NCI-H526 treated with DMSO at 0.1 percent for 48 hours (cell line): ENCODE measurements at regions not wholly inside any gene's neighbourhood (a gene's known extent, or its start where the extent isn't known, plus 50 kb on each side); places are given as distances from the start of the nearest gene placed in this dataset.

Experiments
- DNase-seq: peaks from one replicate; lab custom pipeline; 2025; lab: John Stamatoyannopoulos, UW

DNA sequence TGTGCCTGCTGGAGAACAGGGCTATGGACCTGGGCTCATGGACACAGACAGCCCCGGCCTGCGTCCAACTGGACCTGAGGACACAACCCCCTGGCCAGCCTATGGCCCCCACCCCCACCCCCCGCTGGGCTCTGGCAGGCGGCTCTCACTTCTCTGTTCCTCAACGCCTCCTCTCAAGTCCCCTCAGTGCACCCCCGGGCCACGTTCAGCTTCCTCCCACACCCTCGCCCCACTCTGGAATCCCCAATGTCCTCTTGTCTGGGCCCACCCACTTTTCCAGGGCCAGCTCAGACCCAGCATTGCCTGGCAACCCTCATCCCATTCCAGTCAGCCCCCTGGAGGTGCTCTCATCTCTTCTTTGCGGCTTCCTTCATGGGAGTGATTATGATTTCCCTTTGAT lies 130.2 kb upstream of the SPACA7 start:
- DNase-seq = no peak

DNA sequence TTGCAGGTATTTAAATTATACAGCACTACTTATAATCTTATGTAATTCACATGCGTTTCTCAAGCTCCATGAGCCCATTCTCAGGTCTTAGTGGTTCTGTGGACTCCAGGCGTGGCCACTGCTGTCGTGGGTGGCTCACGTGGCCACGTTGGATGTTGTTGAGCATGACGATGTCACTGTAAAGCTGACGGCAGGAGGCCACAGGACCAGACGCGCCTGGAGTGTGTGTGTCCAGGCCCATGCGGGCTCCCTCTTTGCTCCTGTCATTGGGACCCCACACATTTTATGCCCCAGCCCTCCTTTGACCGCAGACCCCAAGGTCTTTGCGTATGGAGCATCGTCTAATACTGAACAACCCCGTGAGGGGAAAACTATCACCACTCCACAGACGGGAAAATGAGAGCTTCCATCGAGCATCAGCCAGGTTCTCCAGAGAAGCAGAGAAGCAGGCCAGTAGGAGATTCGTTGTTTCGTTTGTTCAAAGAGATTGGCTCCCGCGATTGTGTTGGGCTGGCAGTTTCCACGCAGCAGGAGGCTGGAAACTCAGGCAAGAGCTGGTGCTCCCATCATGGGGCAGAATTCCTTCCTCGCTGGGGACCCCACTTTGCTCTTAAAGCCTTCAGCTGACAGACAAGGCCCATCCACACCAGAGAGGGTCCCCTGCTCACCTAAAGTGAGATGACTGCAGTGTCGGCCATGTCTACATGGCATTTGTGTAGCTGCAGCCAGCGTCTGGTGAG lies 129.3 kb upstream of the SPACA7 start:
- DNase-seq = no peak

DNA sequence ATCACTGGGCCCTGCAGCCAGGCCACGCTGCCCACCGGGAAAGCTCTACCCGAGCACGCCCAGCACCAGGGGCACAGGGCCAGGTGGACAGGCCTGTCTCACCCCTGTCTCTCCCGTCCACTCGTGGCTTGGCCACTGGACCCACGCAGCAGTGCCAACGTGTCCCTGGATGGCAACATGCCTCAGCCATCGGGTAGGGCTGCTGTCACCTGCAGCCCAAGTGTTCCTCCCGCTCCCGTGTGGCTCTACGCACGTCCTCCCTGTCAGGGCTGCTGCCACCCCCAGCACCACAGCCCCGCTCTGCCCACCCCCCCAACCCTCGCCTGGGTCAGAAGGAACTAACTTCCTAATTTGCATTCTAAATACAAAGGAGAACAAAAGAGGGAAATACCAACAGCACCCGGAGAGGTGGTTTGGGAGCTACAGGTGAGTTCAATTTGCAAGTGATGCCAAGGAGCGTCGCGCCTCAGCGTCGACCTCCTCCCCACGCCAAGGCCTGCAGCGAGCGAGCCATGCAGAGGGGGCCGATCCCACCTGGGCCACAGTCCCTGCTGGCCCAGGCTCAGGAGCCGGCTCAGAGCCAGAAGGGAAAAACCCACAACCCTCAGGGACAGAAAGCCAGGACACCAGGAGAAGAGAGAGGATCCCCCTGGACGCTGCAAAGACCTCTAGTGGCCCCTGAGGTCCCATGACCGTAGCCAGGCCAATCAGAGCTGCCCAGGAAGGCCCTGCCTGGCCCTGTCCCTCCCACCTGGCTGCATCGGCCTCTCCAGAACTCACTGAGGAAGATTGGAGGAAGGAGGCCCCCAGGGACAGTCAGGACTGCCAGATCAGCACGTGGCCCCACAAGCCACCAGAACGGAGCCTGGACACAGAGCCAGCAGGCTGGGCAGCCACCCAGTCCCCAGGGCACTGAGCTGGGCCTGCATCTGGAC lies 128.4 kb upstream of the SPACA7 start:
- peak; percentile 13 for DNase-seq

DNA sequence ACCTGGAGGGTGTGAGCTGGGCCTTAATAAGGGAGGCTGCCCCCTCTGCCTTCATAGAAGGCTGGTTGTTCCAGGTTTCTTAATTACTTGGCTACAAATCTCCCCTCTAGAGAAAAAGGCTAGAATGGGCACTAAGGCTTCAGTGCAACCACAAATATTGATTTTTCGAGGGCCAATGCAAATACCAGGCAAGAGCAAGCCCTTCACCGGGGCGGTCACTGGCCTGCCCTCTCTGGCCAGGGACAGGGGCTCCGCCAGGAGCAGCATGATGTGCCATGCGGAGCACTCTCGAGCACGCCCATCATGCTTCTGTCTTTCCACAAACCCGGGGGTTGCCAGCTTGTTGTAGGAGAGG lies 127.8 kb upstream of the SPACA7 start:
- DNase-seq = no peak

DNA sequence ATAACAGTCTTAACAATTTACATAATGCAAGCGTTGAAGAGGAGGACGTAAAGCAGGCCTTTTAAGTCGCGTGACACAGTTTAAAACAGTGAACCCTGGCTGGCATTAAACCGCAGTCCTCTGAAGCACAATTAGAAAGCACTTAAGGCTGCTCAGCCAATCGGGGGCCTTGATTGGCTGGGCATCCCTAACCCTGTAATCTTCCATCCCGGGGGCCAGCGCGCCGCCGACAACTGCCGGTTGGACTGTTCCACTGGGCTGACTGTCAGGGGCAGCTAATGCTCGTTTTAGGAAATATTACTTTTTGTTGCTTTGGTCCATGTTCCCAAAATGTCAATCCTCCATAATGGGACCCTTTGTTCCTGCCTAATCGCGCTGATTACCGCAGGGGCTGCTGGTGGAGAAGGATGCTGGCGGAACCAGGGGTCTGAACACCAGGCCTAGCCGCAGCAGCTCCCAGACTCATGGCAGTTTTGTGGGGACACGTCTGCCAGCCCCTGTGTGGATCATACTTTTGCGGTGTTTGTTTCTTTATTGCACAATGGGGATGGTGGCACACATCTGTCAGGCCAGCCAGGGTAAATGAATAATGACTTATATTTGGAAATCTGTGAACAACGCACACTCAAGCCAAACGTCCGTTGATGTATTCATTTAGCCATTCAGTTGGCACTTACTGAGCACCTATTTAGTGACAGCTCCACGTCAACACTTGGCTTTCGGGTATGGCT lies 127.1 kb upstream of the SPACA7 start:
- DNase-seq = no peak

DNA sequence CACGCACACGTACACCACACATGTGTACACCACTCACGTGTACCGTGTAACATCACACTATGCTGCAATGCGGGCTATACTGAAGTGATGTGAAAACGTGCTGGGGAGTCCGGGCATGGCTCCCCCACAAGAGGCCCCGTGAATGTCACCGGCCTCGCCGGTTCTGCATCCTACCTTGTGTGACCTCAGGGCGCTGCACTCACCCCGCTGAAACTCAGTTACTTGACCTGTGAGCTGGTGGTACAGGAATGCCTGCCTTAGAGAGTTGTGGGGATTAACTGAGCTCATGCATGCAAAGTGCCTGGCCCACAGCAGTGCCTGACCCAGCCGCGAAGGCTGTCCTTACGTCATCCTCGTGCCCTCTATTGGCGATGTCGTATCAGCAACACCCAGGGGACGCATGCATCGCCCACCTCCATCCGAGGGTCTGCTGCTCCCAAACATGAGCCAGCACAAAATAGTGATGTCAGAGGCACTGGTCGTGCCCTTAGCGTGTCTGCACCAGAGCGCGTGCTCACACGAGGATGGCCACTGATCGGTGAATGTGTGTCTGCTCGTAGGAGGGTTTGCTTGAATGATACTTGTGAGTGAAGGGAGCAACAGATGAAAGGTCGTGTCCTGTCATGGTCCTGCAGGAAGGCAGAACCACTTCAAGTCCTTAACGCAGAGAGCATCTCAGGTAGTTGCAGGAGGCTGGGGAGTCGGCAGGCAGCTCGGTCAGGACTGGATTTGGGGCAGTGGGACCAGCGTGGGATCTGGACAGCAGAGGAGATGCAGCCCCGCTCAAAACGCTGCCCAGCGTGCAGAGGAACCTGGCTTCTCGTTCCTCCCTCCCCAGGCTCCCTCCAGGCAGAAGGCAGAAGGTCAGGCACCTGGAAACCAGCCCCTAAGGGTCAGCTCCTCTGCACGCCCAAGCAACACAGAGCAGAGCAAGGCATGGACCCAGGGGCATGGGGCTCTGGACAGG lies 126.2 kb upstream of the SPACA7 start:
- DNase-seq = no peak

DNA sequence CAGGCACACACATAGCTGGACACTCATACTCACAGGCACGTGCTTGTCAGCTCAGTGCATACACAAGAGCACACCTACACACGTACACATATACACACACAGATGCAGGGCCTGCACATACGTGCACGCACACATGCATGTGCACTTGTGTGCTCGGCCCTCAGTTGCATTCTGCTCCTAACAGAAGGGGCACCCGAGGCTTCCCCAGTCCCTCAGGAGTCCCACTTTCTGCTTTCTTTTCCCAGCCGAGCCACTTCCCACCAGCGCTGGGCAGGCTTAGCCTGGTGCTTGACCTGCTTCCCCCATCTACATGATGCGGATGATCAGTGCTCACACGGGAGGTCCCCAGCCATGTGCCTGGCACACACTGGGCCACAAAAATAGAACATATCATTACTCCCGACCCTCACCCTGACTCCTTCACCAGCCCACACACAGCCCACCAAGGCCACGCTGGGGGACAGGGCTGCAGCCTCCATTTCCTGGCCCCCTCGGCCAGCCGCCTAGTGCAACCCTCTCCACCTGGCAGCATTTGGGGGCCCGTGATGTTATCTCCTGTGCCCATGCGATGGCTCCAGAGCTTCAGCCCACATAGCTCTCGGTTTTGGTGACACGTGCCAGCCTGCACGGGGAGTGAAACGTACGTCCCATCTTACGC lies 125.2 kb upstream of the SPACA7 start:
- DNase-seq = no peak

DNA sequence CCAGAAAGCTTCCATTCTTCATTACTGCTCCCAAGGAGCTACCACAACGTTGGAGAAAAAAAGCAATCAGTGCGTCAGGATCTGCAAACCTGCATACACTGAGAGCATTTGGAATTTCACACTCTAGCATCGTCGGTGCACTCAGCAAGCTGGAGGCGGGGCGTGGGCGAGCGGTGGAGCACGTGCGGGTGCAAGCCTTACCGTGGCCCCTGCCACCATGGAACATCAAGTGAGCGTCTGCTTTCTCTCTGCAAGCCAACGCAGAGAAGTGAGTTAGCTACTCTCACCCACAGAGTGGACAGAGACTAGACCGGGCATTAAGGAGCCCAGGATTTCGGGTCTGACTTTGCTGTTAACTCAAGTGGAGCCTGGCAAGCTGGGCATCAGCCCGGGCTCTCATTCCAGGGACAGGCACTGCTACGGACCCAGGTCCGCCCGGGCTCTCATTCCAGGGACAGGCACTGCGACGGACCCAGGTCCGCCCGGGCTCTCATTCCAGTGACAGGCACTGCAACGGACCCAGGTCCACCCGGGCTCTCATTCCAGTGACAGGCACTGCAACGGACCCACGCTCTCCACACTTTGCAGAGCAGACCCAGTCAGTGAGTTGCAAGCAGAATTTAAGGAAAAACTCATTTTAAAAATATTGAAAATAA lies 124.1 kb upstream of the SPACA7 start:
- no peak for DNase-seq

DNA sequence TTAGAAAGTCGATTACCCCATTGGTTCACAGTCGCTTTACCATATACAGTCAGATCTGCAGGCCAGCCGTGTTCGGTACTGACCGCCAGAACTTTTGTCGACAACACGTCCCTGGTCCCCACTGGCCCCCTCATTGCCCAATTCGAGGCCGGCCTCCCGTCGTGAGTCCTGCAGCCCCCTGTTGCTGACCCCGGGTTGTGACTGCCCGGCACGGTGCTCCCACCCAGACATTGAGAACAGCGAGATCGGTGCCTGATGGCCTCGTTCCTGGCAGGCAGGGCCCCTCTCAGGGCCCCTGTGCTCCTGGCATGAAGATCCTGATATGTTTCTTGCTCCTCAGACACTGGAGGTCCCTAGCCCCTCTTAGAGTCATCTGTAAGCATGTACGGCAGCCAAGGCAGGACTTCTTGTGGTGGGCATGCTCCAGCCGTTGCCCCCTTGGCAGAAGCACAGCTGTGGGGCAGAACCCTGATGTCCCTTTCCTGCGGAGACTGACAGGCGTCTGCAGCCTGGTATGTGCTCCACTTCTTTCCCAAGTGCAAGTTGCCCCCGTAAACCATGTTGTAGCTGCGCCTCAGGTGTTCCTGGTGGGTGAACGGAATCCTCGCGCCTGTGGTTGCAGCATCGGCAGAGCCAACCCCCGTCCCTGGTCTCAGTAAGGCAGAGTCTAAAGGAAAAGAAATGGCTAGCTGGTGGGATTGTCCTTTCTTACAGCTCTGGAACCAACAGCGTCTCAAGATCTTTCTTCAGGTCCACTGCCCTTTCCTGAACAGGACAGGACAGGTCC lies 123.2 kb upstream of the SPACA7 start:
- no peak for DNase-seq

DNA sequence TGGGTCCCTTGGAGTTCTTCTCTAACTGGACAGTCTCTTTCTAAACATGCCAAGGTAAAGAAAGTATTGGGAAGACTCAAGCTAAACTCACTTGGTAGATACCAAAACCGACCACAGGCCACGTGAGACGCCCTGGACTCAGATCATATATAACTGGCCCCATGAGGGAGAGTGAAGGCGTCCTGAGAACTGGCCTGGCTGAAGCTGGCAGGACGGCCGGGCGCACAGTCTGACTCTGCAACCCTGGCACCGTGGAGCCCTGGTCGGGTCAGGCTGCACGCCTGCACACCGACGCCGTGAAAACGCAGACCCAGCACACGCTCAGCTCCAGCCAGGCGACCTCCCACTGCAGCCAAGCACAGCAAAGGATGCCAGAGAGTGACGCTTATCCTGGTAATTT lies 122.5 kb upstream of the SPACA7 start:
- no peak for DNase-seq

DNA sequence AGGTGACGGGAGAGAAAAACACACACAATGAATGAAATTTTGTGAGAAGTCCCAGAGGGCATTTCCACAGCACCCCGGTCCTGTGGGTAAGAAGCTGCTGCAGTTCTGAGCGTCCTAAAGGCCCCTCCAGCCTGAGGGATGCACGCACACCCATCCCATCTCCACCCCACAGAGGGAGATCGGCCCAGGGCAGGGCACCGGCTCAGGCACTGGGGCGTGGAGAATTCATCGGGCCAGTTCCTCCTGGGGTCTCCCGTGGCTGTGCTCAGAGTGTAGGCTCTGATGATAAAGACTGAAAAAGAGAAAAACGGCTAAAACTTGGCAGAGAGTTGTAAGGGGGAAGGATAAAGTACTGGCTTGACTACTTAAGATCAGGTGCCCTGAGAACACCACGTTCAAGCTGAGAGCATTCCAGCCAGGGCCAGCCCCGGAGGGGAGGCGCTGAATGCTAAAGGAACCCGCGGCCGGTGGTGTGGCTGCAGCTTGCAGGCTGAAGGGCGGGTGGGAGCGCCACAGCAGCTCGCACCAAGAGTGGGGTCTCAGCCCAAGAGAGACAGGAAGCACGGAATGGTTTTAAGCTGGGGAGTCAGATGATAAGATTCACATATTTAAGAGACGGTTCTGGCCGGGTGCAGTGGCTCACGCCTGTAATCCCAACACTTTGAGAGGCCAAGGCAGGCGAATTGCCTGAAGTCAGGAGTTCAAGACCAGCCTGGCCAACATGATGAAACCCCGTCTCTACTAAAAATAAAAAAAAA lies 121.9 kb upstream of the SPACA7 start:
- DNase-seq = no peak

DNA sequence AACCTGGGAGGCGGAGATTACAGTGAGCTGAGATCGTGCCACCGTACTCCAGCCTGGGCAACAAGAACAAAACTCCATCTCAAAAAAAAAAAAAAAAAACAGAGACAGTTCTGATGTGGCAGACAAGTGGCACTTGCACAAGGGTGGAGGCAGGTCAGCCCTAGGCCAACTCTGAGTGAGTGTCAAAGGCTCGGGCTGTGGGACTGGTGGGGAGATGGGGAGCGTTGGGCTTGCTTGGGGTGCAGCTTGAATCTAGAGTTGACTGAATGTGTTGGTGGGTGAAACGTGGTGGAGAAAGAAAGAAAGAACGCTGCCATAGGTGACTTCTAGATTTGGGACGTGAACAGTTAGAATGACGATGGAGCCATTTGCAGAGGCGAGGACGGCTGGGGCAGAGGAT lies 121.3 kb upstream of the SPACA7 start:
- no peak for DNase-seq

DNA sequence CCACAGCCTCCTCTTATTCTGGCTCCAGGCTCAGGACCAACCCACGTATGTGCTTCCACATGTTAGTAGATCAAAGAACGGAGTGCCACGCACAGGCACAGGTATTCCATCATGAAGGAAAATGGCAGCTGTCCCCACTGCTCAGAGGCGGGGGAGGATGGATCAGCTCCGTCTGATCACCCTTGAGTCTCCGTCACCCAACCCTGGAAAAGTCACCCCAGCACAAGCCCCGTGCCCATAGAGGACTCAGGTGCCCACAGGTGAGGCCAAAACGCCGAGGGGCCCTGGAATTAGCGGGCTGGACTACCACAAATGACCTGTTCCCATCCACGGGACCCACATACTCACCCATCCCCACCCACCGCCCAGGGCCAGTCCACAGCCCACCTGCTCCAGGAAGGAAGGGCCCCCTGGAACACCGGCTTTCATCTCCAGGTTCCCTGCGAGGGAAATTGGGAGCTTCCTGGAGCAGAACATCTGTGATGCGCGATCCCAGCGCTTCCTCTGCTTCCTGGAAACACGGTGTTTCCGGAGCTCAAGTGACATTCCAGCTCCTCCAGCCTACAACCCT lies 120.5 kb upstream of the SPACA7 start:
- DNase-seq = no peak

DNA sequence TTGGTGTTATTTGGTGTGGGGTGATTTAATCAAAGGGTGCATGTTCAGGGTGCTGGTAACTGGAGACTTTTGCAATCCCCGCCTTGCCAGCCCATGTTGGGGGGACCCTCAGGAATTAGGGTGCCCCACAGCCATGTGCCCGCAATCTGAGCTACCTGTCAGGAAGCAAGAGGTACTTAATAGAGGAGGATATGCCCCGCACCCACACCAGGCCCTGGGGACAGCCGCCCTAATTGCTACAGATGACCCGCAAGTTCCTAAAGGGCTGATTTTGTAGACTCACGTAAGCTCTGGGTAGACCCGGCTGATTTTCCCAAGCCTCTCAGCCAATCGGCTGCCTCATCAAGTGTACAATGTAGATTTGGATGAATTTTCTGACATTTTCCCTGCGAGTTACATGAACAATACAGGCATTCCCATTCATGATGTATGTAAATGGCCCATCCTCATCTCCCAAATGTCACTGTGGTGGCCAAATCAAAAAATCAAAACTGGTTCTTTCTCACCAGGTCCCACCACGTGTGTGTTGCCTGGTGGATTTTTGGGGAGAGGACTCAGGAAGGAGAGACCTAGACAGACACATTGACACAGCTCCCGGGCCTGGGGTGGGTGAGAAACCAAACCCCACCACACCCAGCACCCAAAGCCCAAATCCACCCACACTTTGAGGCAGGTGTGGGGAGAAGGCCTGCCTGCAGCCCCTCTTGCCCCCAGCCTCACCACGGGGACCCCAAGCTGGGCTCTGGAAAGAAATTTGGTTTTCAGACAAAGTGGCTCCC lies 119.2 kb upstream of the SPACA7 start:
- DNase-seq = no peak

DNA sequence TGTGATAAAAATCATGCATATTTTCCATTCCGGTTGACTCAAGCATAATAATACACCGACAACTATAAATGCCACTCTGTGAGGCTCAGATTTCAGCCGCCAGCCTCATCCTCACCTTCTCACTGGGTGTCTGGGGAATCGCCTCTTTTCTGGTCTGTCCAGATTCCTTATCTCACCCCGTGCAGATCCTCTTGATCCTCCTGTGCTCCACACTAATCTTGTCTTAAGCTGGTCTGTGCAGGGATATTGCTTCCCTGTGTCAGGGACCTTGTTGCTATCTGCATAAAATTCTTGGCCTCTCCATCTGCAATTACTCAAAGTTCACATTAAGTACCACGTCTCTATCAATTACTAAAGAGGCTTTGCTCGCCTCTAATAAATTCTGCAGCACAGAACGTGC lies 116.6 kb upstream of the SPACA7 start:
- DNase-seq = no peak

DNA sequence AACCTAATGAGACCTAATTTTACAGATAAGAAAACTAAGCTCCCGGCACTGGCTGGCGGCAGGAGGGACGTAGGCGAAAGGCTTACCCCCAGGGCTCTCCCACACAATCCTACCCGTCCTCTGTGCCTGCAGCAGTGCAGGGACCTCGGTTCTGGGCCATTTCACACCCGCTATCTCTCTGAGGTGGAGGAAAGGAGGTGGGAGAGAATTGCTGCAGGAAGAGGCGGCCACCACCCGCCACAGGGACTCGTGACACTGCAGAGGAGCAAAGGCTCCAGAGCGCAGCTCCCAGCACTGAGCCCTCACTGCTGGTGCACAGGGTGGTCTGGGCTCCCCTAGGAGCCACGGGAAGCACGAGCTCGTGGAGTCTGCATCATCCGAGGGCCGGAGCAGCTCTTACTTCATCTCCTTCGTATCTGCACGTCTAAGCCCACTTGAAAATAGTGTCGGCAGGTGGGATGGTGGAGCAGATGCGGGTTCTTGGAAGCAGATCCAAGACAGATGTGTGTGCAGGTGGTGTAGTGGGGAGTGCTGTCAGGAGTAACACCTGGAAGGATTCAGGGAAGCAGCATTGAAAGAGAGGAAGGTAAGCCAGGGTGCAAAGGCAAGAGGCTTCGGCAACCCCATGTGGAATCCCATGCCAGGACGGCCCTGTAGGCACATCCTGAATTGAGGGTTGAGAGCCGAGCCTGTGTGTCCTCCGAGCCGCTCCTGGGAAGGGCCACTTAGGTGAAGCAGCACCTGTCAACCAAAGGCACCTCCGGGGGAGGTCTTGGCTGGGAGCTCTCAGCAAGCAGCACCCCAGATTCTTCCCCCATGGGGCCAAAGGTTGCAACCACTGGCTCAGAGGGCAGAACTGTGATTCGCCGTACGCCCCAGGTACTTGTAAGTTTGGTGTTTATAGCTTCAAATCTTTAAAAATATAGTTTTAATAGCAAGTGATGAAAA lies 115.8 kb upstream of the SPACA7 start:
- DNase-seq = no peak

DNA sequence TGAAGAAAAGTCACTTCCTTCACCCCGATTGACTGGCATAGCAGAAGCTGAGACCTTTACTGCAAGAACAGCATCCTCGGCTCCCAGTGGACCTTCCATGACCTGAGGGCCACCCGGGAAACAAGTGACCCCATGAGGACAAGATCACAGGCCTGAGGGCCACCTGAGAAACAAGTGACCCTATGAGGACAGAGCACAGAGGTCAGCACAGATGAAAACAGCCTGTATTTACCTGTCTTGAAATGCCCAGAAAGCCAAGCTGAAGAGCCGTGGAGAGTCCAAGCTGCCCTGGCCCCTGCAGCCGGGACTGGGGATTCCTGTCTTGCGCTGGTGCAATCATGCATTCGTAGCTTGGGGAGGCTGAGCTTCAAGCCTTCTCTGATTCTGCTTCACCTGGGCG lies 114.2 kb upstream of the SPACA7 start:
- no peak for DNase-seq
